Thyroid gland (tissue), 4 donors: ENCODE measurements at regions not wholly inside any gene's neighbourhood (a gene's known extent, or its start where the extent isn't known, plus 50 kb on each side); places are given as distances from the start of the nearest gene placed in this dataset.

ENCODE experiments used
- POLR2A ChIP-seq, 2 donors: fragments of 450-650 bp; IDR thresholded peaks; one replicate each; pipeline ENCODE4 v1.6.1; 2017; ENCODE audit warnings: antibody characterized with exemption in 2 of 2, mild to moderate bottlenecking in 2 of 2, moderate library complexity in 1 of 2
- TF ChIP-seq, protein P1 (sequence below), 6 experiments: fragments of 200-600 bp in 3 of 6; fragments of 450-650 bp in 3 of 6; sonication (generic) in 3 of 6; IDR thresholded peaks; one replicate each; pipeline ENCODE4 v1.5.1; 2016 to 2019; ENCODE audit warnings: antibody characterized with exemption in 6 of 6, mild to moderate bottlenecking in 2 of 6, inconsistent platforms in 1 of 6, moderate library complexity in 1 of 6

DNA sequence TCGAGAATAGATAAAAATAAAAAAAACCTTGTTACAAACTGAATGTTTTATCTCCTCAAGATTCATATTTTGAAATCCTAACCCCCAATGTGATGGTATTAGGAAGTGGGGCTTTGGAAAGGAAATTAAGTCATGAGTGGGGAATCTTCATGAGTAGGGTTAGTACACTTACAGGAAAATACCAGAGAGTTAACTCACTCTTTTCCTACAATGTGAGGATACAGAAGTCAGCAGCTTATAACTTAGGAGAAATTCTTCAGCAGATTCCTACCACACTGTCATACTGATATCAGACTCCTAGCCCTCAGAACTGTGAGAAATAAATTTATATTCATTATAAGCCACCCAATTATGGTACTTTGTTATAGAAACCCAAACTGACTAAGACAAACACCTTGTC, 453.1 kb downstream of the GBE1 start:
- TF ChIP-seq, protein P1, sequence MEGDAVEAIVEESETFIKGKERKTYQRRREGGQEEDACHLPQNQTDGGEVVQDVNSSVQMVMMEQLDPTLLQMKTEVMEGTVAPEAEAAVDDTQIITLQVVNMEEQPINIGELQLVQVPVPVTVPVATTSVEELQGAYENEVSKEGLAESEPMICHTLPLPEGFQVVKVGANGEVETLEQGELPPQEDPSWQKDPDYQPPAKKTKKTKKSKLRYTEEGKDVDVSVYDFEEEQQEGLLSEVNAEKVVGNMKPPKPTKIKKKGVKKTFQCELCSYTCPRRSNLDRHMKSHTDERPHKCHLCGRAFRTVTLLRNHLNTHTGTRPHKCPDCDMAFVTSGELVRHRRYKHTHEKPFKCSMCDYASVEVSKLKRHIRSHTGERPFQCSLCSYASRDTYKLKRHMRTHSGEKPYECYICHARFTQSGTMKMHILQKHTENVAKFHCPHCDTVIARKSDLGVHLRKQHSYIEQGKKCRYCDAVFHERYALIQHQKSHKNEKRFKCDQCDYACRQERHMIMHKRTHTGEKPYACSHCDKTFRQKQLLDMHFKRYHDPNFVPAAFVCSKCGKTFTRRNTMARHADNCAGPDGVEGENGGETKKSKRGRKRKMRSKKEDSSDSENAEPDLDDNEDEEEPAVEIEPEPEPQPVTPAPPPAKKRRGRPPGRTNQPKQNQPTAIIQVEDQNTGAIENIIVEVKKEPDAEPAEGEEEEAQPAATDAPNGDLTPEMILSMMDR (IDR thresholded peaks at IDR 0.05): no peak
- TF ChIP-seq POLR2A (IDR thresholded peaks at IDR 0.05): no peak
